HCT116 (cell line): ENCODE measurements at regions not wholly inside any gene's neighbourhood (a gene's known extent, or its start where the extent isn't known, plus 50 kb on each side); places are given as distances from the start of the nearest gene placed in this dataset.
"Not testable (repeated sequence)": the region's sequence is repeated elsewhere in the genome, so short reads cannot be mapped to it uniquely, and the experiment has no call there.

ENCODE experiments used
- ATAC-seq: fragments of 200-7000 bp; cut with Tn5 transposase; 2 replicates; pipeline ENCODE4 v1.9.1; 2020; ENCODE audit warnings: mild to moderate bottlenecking, moderate library complexity
- BruUV-seq: library from RNA; stranded (reverse); fragments of 400-500 nt; replicated peaks from 2 replicates; lab custom pipeline; 2021; lab: Mats Ljungman, UMichigan
- CTCF ChIA-PET: fragments of 300-600 bp; sonication (Branson Sonifier 250); formaldehyde crosslinking; loops from one replicate; lab custom pipeline; 2021; ENCODE audit warnings: antibody characterized with exemption; lab: Charles Lee
- POLR2A ChIA-PET: fragments of 300-600, 350-600 bp; sonication (Branson Sonifier 250); formaldehyde crosslinking; loops from one replicate; lab custom pipeline; 2021; ENCODE audit warnings: antibody characterized with exemption; lab: Charles Lee
- RAD21 ChIA-PET, 2 experiments: fragments of 300-600 bp; sonication (Branson Sonifier 250); formaldehyde crosslinking; loops; one replicate each; lab custom pipeline; 2023; ENCODE audit warnings: low total read pairs in 2 of 2; ENCODE audit not compliant: uncharacterized antibody in 2 of 2, unreplicated experiment in 2 of 2, low non-redundant PET in 1 of 2; lab: Charles Lee
- DNase-seq: peaks from one replicate; pipeline ENCODE4 v3.0.0-alpha.2; 2010; ENCODE audit warnings: low read depth, low spot score
- H2AFZ ChIP-seq: fragments of 200-600 bp; shearing (Covaris generic), sonication (generic); 2 replicates; pipeline ENCODE4 v1.6.1; 2017; ENCODE audit warnings: low read depth, mixed run types, mixed read lengths, antibody characterized with exemption, low read length; ENCODE audit not compliant: poor library complexity, severe bottlenecking
- H3K27ac ChIP-seq: 2 replicates; pipeline ENCODE4 v1.5.1; 2012; ENCODE audit warnings: low read depth, low read length
- H3K27me3 ChIP-seq: fragments of 200-600 bp; sonication (generic); 2 replicates; pipeline ENCODE4 v1.6.1; 2016; ENCODE audit warnings: mixed run types, low read length, mixed read lengths; ENCODE audit not compliant: insufficient read depth
- H3K36me3 ChIP-seq, 2 experiments: fragments of 200-500 bp in 1 of 2; fragments of 200-600 bp in 1 of 2; sonication (Bioruptor generic) in 1 of 2; sonication (generic) in 1 of 2; 2 replicates each; pipeline versions ENCODE4 v1.5.1 to v1.6.1; 2014 to 2016; ENCODE audit warnings: low read length in 2 of 2, inconsistent platforms in 1 of 2, mixed read lengths in 1 of 2, mixed run types in 1 of 2; ENCODE audit not compliant: insufficient read depth in 2 of 2, control insufficient read depth in 1 of 2
- H3K4me1 ChIP-seq, 2 experiments: fragments of 200-600 bp in 1 of 2; sonication (generic) in 1 of 2; 2 replicates each; pipeline versions ENCODE4 v1.5.1 to v1.6.1; 2012 to 2017; ENCODE audit warnings: low read length in 2 of 2, inconsistent platforms in 1 of 2, mild to moderate bottlenecking in 1 of 2, mixed read lengths in 1 of 2, mixed run types in 1 of 2, moderate library complexity in 1 of 2; ENCODE audit not compliant: insufficient read depth in 2 of 2, control insufficient read depth in 1 of 2
- H3K4me2 ChIP-seq: fragments of 200-600 bp; sonication (generic); 2 replicates; pipeline ENCODE4 v1.6.1; 2017; ENCODE audit warnings: mixed run types, low read length, mixed read lengths
- H3K4me3 ChIP-seq, 2 experiments: fragments of 200-600 bp in 1 of 2; sonication (generic) in 1 of 2; replicated peaks in 1 of 2; 2 replicates each; pipeline ENCODE4 v1.5.1; 2011 to 2016; ENCODE audit warnings: low read length in 2 of 2, control low read depth in 1 of 2, low read depth in 1 of 2, mild to moderate bottlenecking in 1 of 2, mixed read lengths in 1 of 2, mixed run types in 1 of 2
- H3K79me2 ChIP-seq: fragments of 200-600 bp; sonication (generic); 2 replicates; pipeline ENCODE4 v1.6.1; 2017; ENCODE audit warnings: mild to moderate bottlenecking, mixed run types, low read length, moderate library complexity, mixed read lengths; ENCODE audit not compliant: insufficient read depth
- H3K9ac ChIP-seq: fragments of 200-600 bp; sonication (generic); 2 replicates; pipeline ENCODE4 v1.6.1; 2016; ENCODE audit warnings: low read length, mixed read lengths
- H3K9me2 ChIP-seq: fragments of 200-600 bp; sonication (generic), shearing (Covaris generic); 2 replicates; pipeline ENCODE4 v1.6.1; 2017; ENCODE audit warnings: mixed run types, mild to moderate bottlenecking, moderate library complexity; ENCODE audit not compliant: insufficient read depth
- H3K9me3 ChIP-seq, 2 experiments: fragments of 200-500 bp in 1 of 2; fragments of 200-600 bp in 1 of 2; sonication (Bioruptor generic) in 1 of 2; sonication (generic) in 1 of 2; 2 replicates each; pipeline ENCODE4 v1.6.1; 2014 to 2017; ENCODE audit warnings: low read length in 2 of 2, mixed read lengths in 2 of 2, inconsistent platforms in 1 of 2, low read depth in 1 of 2, mild to moderate bottlenecking in 1 of 2, mixed run types in 1 of 2, moderate library complexity in 1 of 2; ENCODE audit not compliant: control insufficient read depth in 1 of 2, insufficient read depth in 1 of 2
- H4K20me1 ChIP-seq: fragments of 200-600 bp; sonication (generic), shearing (Covaris generic); 2 replicates; pipeline ENCODE4 v1.6.1; 2017; ENCODE audit warnings: mixed run types, mild to moderate bottlenecking, moderate library complexity; ENCODE audit not compliant: insufficient read depth
- ATF3 ChIP-seq: IDR thresholded peaks from 2 replicates; pipeline ENCODE4 v1.6.1; 2012
- CBX3 ChIP-seq: IDR thresholded peaks from 2 replicates; pipeline ENCODE4 v1.6.1; 2012; ENCODE audit warnings: low read depth
- EGR1 ChIP-seq: IDR thresholded peaks from 2 replicates; pipeline ENCODE4 v1.6.1; 2012; ENCODE audit warnings: low read depth
- POLR2A ChIP-seq: IDR thresholded peaks from 2 replicates; pipeline ENCODE4 v1.7.0; 2011; ENCODE audit warnings: borderline replicate concordance; ENCODE audit not compliant: insufficient read depth, insufficient read length; ENCODE audit errors: extremely low read depth
- REST ChIP-seq: IDR thresholded peaks from 2 replicates; pipeline ENCODE4 v1.6.1; 2012; ENCODE audit warnings: low read depth
- SIN3A ChIP-seq: IDR thresholded peaks from 2 replicates; pipeline ENCODE4 v1.6.1; 2012; ENCODE audit warnings: low read depth
- SRF ChIP-seq: IDR thresholded peaks from 2 replicates; pipeline ENCODE4 v1.6.1; 2012; ENCODE audit warnings: low read depth
- ZFX ChIP-seq: fragments of 450-650 bp; IDR thresholded peaks from 2 replicates; pipeline ENCODE4 v1.6.1; 2017
- ZNF274 ChIP-seq: fragments of 200-500 bp; sonication (Bioruptor generic); IDR thresholded peaks from 2 replicates; pipeline ENCODE4 v1.6.1; 2014; ENCODE audit warnings: mild to moderate bottlenecking, low read depth, low read length, inconsistent platforms
- intact Hi-C: fragments of 100-400 bp; cut with micrococcal nuclease; formaldehyde crosslinking; loops from 2 replicates; pipeline ENCODE4 v1.10.0; 2022

GRCh38 chrX:117834076-117834475, 282.5 kb downstream of the KLHL13 start:
- Histone ChIP-seq H2AFZ (no peak overlapping the region), H3K9me3 (no peaks in the 10 kb centered on the region), H4K20me1 (no peaks in the 10 kb centered on the region), H3K9me2 (no peaks in the 10 kb centered on the region), H3K27ac (no peak overlapping the region), H3K79me2 (no peaks in the 10 kb centered on the region), H3K27me3 (no peaks in the 10 kb centered on the region), H3K36me3 (no peaks in the 10 kb centered on the region), H3K4me2 (no peak overlapping the region), H3K4me1 (no peaks in the 10 kb centered on the region), H3K9ac (no peak overlapping the region), H3K4me3 (no peak overlapping the region)
- BruUV-seq = no TSS peak
- no peak for TF ChIP-seq ZFX
- no peak for TF ChIP-seq CBX3
- TF ChIP-seq SRF = no peak
- no peak for TF ChIP-seq SIN3A
- no peak for TF ChIP-seq ATF3
- no peak for TF ChIP-seq POLR2A
- no peak for TF ChIP-seq ZNF274
- no peak for TF ChIP-seq REST
- no peak for TF ChIP-seq EGR1
- RAD21 ChIA-PET = no interaction called here
- intact Hi-C loops = no loop called here
- POLR2A ChIA-PET = no interaction called here
- ATAC-seq (no peak), DNase-seq (no peak)
- CTCF ChIA-PET = no interaction called here

GRCh38 chrX:117821472-117821871, 295.1 kb downstream of the KLHL13 start:
- POLR2A ChIA-PET, H3K9ac ChIP-seq, ATAC-seq, H3K9me3 ChIP-seq, DNase-seq, H3K4me2 ChIP-seq, H3K27ac ChIP-seq, H3K4me1 ChIP-seq, H3K9me2 ChIP-seq, H4K20me1 ChIP-seq, BruUV-seq, intact Hi-C loops, CTCF ChIA-PET, RAD21 ChIA-PET, H3K27me3 ChIP-seq, H3K4me3 ChIP-seq, H3K36me3 ChIP-seq, H2AFZ ChIP-seq, H3K79me2 ChIP-seq: not testable (repeated sequence)
